Activated naive CD8-positive, alpha-beta T cell treated with anti-CD3 and anti-CD28 coated beads, Interleukin-2, amount 50 U/mL, for 24 hours (primary cell): ENCODE measurements at regions not wholly inside any gene's neighbourhood (a gene's known extent, or its start where the extent isn't known, plus 50 kb on each side); places are given as distances from the start of the nearest gene placed in this dataset.
A peak's percentile ranks its signal among the peaks of the same experiment; 100 is the strongest.

ENCODE experiments used
- ATAC-seq: fragments of 150-1000 bp; cut with Tn5 transposase; one replicate; pipeline ENCODE4 v1.10.0; 2021
- DNase-seq: peaks from one replicate; pipeline ENCODE4 v3.0.0; 2021
- H3K27ac Mint-ChIP-seq: one replicate; pipeline ENCODE4 v1.8.0; 2021; ENCODE audit warnings: mild to moderate bottlenecking, mixed read lengths
- H3K27me3 Mint-ChIP-seq: one replicate; pipeline ENCODE4 v1.8.0; 2021; ENCODE audit warnings: mixed read lengths
- H3K36me3 Mint-ChIP-seq: one replicate; pipeline ENCODE4 v1.8.0; 2021; ENCODE audit warnings: low read depth, mixed read lengths
- H3K4me1 Mint-ChIP-seq: one replicate; pipeline ENCODE4 v1.8.0; 2021; ENCODE audit warnings: mixed read lengths
- H3K4me3 Mint-ChIP-seq: one replicate; pipeline ENCODE4 v1.8.0; 2021; ENCODE audit warnings: mild to moderate bottlenecking, moderate library complexity, mixed read lengths
- H3K9me3 Mint-ChIP-seq: one replicate; pipeline ENCODE4 v1.8.0; 2021; ENCODE audit warnings: mixed read lengths

DNA sequence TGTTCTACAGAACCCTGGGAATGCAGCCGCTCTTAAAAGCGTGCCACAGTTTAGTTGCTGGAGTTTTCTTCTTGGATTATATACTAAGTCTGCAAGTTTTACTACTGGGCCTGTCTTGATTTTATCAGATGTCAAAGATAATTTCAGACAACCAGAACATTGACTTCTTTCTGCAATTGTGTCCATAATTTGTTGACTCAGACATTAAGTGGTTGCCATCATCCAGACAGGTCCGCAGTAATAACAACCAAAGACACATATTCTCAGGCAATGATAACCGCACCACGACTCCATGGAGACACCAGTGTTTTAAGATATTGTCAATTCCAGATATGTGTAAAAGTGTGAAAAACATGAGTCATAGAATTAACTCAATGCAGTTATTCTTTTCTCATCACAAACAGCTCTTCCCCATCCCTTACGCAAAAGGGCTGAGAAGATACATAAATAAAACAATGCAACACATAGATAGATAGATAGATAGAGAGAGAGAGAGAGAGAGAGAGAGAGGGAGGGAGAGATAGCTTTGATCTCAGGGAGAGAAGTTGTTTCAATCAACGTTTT is 90.4 kb upstream of the FMN2 start:
- DNase-seq (no peak), ATAC-seq (no peak)
- Mint-ChIP-seq H3K4me3 (no peak overlapping the region), H3K27ac (no peak overlapping the region), H3K4me1 (peaks cover 6% of the 10 kb centered on the region), H3K36me3 (no peaks in the 10 kb centered on the region), H3K27me3 (peaks cover 32% of the 10 kb centered on the region), H3K9me3 (peaks cover 3% of the 10 kb centered on the region)

DNA sequence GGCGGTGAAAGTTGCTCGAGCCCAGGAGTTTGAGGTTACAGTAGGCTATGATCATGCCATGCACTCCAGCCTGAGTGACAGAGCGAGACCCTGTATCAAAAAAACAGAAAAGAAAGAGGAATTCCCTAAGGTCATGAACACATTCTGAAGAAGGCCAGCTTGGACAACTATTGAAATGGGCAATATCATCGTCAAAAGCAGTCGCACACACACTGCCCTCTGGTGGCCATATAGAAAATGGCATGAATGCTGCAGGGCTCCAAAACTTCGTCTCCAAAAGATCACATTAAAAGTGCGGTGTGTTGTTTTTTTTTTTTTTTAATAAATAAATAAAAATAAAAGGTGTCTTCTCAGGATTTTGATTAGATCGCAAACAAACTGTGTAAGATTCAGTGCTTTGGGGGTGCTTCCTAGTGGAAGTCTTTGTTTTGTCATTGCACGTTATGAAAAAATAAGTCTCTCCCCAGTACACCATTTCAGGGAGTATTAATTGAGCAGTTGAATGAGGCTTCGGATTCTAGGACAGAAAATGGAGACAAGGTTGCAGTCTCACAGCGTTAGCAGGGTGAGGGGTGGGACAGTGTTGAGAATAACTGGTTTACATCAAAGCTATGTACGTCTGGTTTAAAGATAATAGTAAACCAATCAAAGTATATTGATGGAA is 87.5 kb upstream of the FMN2 start:
- Mint-ChIP-seq H3K36me3 (no peaks in the 10 kb centered on the region), H3K27me3 (peaks cover 12% of the 10 kb centered on the region), H3K4me3 (no peak overlapping the region), H3K27ac (no peak overlapping the region), H3K4me1 (no peaks in the 10 kb centered on the region), H3K9me3 (peaks cover 3% of the 10 kb centered on the region)
- ATAC-seq (no peak), DNase-seq (no peak)

DNA sequence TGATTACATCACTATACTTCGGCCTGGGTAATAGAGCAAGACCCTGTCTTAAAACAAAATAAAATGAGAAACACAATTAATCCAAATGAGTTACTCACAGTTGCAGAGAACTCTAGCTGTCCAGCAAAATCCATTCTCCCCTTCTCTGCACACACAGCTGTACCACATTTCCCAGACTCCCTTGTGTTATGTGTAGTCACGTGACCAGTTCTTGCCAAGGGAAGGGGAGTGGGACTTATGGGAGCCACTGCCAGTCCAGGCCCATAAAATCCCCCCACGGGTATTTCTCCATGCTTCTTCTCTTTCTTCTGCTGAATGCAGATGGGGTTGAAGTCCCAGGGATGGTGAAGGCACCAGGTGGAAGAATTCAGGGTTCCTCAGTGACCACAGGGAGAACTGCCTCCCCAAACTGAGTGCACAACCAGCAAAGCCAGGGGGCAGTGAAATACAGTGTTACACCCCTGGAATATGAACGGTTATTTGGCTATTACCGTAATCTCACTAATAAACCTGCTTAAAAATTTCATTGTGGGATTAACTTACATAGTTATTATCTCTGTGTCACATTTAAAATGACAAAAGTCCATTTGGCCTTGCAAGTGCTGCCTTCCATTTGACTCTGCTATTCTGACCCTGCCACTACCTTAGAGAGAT is 85.6 kb upstream of the FMN2 start:
- H3K9me3 Mint-ChIP-seq, result peaks cover 7% of the 10 kb centered on the region
- peaks cover 4% of the 10 kb centered on the region for H3K27me3 Mint-ChIP-seq

DNA sequence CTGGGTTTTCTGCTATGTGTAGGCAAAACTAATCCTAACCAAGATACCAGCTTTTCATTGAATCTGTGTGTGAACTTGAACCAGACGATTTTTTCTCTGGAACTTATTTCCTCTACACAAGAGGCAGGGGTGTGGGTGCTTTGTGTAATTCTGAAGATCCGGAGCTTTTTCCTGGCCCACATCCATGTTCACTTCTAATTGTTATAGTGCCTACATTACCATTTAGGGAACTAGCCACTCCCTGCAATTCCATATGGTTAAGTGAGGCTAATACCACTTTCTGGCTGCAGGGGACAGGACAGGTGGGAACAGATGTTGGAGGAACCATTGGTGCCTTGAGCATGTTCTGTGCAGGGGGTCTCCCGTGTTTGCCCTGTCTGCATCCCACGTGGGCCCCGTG is 83.4 kb upstream of the FMN2 start:
- Mint-ChIP-seq H3K27me3 (no peaks in the 10 kb centered on the region), H3K27ac (no peak overlapping the region), H3K9me3 (peaks cover 7% of the 10 kb centered on the region), H3K4me3 (no peak overlapping the region), H3K36me3 (no peaks in the 10 kb centered on the region), H3K4me1 (no peaks in the 10 kb centered on the region)
- DNase-seq (no peak), ATAC-seq (no peak)

More for the DNA sequence above, 85.6 kb upstream of the FMN2 start:
- Mint-ChIP-seq H3K4me1 (no peaks in the 10 kb centered on the region), H3K4me3 (no peak overlapping the region), H3K36me3 (no peaks in the 10 kb centered on the region), H3K27ac (no peak overlapping the region)
- no peak for ATAC-seq
- DNase-seq, result no peak

DNA sequence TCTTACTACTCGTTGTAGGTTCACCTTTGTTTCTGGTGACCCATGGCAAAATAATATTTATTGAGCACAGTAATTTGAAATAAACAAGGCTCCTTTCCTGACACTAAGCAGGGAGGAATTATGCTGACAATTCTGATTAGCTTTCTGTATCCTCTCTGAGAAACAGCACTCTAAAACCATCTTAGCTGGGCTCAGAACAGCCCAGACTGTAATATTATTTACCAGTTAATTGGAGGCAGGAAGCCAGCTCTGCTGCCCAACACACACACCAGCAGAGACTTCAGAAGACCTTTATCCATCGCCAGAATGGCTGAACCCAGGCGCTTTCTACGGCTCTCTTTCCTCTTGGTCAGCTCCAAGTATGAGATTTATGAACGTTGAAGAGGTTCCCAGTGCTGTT is 77.6 kb upstream of the FMN2 start:
- peaks cover 26% of the 10 kb centered on the region for H3K9me3 Mint-ChIP-seq
- no peak overlapping the region for H3K4me3 Mint-ChIP-seq
- H3K27ac Mint-ChIP-seq, result no peak overlapping the region
- no peaks in the 10 kb centered on the region for H3K27me3 Mint-ChIP-seq
- ATAC-seq (no peak), DNase-seq (no peak)
- H3K4me1 Mint-ChIP-seq, result no peaks in the 10 kb centered on the region
- H3K36me3 Mint-ChIP-seq, result peaks cover 1% of the 10 kb centered on the region

DNA sequence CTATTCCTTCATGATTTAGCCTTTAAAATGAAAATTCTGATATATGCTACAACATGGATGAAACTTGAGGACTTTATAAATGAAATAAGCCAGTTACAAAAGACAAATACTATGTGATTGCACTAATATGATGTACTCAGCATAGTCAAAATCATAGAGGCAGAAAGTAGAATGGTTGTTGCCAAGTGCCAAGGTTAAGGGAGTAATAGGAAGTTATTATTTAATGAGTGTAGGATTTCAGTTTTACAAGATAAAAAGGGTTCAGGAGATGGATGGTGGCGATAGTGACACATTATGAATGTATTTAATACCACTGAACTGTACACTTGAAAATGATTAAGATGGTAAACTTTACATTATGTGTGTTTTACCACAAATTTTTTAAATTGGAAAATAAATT is 73.1 kb upstream of the FMN2 start:
- H3K36me3 Mint-ChIP-seq, result peaks cover 1% of the 10 kb centered on the region
- DNase-seq, result no peak
- no peak for ATAC-seq
- H3K27me3 Mint-ChIP-seq, result peaks cover 2% of the 10 kb centered on the region
- H3K27ac Mint-ChIP-seq, result no peak overlapping the region
- no peaks in the 10 kb centered on the region for H3K4me1 Mint-ChIP-seq
- H3K4me3 Mint-ChIP-seq, result no peak overlapping the region
- H3K9me3 Mint-ChIP-seq, result peaks cover 19% of the 10 kb centered on the region

DNA sequence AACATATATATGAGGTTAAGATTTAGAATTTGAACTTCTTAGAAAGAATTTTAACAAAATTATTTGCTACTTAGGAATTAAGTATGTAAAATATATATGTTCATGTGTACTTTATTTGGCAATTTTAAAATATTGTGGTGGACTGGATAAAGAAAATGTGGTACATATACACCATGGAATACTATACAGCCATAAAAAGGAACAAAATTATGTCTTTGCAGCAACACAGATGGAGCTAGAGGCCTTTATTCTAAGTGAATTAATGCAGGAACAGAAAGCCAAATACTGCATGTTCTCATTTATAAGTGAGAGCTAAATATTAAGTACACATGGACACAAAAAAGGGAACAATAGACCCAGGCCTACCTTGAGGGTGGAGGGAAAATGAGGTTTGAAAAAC is 72.2 kb upstream of the FMN2 start:
- H3K4me3 Mint-ChIP-seq, result no peak overlapping the region
- ATAC-seq, result no peak
- H3K36me3 Mint-ChIP-seq, result peaks cover 1% of the 10 kb centered on the region
- peaks cover 2% of the 10 kb centered on the region for H3K27me3 Mint-ChIP-seq
- H3K4me1 Mint-ChIP-seq, result no peaks in the 10 kb centered on the region
- no peak for DNase-seq
- H3K9me3 Mint-ChIP-seq, result peaks cover 19% of the 10 kb centered on the region
- no peak overlapping the region for H3K27ac Mint-ChIP-seq

DNA sequence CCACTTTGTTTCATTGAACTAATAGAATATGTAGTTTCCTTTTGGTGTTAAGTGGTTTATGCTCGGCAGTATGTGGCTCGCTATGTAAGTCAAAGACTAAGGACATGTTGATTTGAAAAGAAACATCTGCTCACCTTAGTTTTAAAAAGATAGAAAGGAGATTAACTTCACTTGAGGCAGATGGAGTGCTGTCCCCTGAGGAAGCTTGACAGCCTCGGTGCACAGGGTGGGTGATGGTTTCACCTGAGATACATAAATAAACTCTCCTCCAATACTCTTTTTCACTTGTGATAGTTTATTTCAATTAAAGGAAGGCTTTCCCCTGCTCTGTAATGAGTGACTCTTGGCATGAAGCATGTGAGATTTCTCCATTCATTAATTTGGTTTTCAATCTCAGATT is 70.8 kb upstream of the FMN2 start:
- Mint-ChIP-seq H3K27ac (no peak overlapping the region), H3K4me1 (no peaks in the 10 kb centered on the region), H3K4me3 (no peak overlapping the region), H3K9me3 (peaks cover 19% of the 10 kb centered on the region), H3K36me3 (peaks cover 1% of the 10 kb centered on the region), H3K27me3 (peaks cover 5% of the 10 kb centered on the region)
- DNase-seq, result no peak
- no peak for ATAC-seq

DNA sequence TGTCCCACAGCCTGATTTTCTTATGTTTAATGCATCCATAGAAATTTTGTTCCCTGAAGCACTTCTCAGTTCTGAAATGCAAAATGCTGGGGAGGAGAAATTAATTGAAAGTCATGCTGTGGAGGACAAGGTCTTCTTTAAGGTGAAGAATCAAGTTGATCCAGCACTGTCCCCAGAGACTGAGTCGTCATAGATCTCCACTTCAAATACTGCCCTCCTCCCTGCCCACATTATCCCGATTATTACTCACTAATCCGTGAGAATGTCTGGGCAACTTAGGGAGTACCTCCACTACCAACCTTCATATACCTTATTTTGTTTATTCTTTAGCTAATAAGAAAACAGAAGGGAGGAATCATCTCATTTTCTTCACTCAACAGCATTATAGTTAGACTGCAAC is 70.0 kb upstream of the FMN2 start:
- Mint-ChIP-seq H3K4me3 (no peak overlapping the region), H3K27ac (no peak overlapping the region), H3K4me1 (no peaks in the 10 kb centered on the region), H3K27me3 (peaks cover 7% of the 10 kb centered on the region), H3K36me3 (peaks cover 1% of the 10 kb centered on the region), H3K9me3 (peaks cover 19% of the 10 kb centered on the region)
- DNase-seq, result no peak
- no peak for ATAC-seq

DNA sequence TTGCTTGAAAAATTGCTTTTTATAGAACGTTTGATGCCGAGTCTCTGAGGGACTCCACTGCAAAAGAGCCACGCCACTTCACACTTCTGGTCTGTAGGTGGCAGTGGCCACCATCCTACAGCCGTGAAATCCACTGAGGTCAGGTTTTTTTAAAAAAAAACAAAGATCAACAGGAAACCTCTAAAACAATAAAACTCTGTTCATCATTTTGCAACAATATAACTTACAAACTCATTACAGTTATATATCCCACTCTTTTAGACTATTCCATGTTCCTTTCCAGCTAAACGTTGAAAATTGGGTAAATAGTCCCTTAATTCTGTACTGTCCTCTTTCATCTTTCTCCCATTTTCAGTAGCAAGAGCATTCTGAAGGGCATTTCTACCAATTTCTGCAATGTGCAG is 64.6 kb upstream of the FMN2 start:
- no peaks in the 10 kb centered on the region for H3K9me3 Mint-ChIP-seq
- H3K27me3 Mint-ChIP-seq, result peaks cover 17% of the 10 kb centered on the region
- no peak overlapping the region for H3K27ac Mint-ChIP-seq
- H3K36me3 Mint-ChIP-seq, result no peaks in the 10 kb centered on the region
- no peak overlapping the region for H3K4me3 Mint-ChIP-seq
- peak; percentile 5 for DNase-seq
- ATAC-seq, result peak; percentile 65
- no peaks in the 10 kb centered on the region for H3K4me1 Mint-ChIP-seq

DNA sequence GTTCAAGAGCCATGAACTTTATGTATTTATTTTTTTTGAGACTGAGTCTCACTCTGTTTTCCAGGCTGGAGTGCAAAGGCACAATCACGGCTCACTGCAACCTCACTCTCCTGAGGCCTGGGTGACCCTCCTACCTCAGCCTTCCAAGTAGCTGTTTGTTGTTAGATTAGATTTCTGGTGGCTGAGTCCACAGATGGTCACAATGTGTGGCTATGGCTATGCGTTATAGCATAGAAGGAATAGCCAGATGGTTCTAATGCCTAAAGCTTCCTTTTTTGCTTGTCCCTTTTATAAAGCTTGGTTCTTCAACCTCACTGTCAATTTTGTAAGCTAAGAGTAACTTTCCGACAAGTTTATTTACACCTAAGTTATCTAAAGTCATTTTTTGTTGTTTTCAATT is 62.3 kb upstream of the FMN2 start:
- Mint-ChIP-seq H3K4me3 (no peak overlapping the region), H3K36me3 (no peaks in the 10 kb centered on the region), H3K4me1 (no peaks in the 10 kb centered on the region), H3K27ac (no peak overlapping the region), H3K9me3 (peaks cover 4% of the 10 kb centered on the region), H3K27me3 (peaks cover 17% of the 10 kb centered on the region)
- DNase-seq (no peak), ATAC-seq (no peak)

DNA sequence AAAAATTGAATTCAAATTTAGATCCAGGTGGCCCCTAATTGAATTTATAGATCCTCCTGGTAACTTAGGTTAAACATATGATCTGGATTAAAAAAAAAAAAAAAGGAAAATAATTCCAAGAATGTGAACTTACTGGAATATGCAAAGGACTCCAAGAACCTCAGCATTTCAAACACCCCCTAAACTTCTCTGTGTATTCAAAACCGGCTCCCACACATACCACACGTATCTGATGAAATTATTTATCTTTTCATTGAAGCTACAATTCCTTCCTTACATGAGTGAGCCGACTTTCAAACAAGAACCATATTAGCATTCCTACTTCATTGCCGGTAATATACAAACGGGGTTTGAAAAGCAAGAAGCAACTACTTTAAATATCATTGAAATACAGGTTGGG is 61.4 kb upstream of the FMN2 start:
- no peak for ATAC-seq
- no peak for DNase-seq
- Mint-ChIP-seq H3K4me3 (no peak overlapping the region), H3K4me1 (no peaks in the 10 kb centered on the region), H3K27ac (no peak overlapping the region), H3K27me3 (peaks cover 17% of the 10 kb centered on the region), H3K36me3 (no peaks in the 10 kb centered on the region), H3K9me3 (peaks cover 4% of the 10 kb centered on the region)

DNA sequence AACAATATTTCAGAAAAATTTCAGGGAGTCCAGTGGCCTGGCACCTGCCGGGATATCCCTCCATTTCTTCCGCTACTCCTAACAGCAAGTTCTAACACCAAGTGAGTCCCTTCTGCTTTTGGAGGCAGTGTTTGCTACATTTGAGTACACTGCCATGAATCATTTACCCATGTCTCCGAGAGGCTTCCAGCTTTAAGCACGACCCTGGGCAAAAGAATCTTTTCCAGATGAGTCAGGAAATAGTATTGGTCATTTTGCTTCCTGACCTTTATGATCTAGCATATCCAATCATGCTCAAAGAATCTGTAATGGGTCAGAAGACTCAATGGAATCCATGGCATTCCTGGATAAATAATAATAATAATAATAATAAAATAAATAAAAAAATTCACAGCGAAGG is 60.7 kb upstream of the FMN2 start:
- Mint-ChIP-seq H3K36me3 (no peaks in the 10 kb centered on the region), H3K27me3 (peaks cover 13% of the 10 kb centered on the region), H3K27ac (no peak overlapping the region), H3K4me3 (no peak overlapping the region), H3K9me3 (peaks cover 4% of the 10 kb centered on the region), H3K4me1 (no peaks in the 10 kb centered on the region)
- ATAC-seq, result no peak
- no peak for DNase-seq

DNA sequence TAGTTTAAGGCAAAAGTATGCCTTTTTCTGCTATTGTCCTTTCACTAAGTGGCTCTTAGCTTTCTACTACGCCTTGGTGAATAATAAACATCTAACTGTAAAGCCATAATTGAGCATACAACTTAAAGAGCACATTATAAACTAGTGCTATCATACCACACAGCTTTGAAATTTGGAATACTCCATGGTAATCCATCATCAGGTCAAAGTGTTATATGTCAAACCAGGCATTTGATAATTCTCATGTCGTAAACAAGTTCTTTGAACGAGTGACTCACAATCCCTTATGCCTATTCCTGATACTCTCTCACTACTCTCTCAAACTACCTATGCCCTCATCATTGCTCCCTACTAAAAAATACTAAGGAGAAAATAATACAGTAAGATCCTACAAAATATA is 60.3 kb upstream of the FMN2 start:
- DNase-seq (no peak), ATAC-seq (no peak)
- Mint-ChIP-seq H3K36me3 (no peaks in the 10 kb centered on the region), H3K27me3 (peaks cover 13% of the 10 kb centered on the region), H3K9me3 (peaks cover 4% of the 10 kb centered on the region), H3K27ac (no peak overlapping the region), H3K4me3 (no peak overlapping the region), H3K4me1 (no peaks in the 10 kb centered on the region)

DNA sequence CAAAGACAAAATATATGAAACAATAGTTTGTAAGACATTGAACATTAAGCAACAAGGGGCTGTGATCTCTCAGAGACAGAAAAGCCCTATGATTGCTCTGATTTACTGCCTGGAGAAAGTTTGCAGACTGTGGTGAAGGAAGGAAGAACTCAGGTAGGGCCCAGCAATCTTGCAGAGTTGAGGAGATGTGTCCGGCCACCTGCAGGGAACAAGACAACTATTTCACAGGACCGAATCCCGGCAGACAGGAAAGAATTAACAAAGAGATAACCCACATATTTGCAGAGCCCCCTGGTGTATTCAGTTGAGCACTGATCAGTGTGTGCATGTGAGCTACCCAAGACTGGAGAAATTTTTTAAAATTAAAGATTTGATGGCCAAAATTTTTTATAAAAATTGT is 58.3 kb upstream of the FMN2 start:
- H3K27me3 Mint-ChIP-seq, result peaks cover 9% of the 10 kb centered on the region
- DNase-seq (no peak), ATAC-seq (no peak)
- H3K9me3 Mint-ChIP-seq, result peaks cover 4% of the 10 kb centered on the region
- H3K27ac Mint-ChIP-seq, result no peak overlapping the region
- no peak overlapping the region for H3K4me3 Mint-ChIP-seq
- no peaks in the 10 kb centered on the region for H3K36me3 Mint-ChIP-seq
- no peaks in the 10 kb centered on the region for H3K4me1 Mint-ChIP-seq
